NCI-H2227 treated with DMSO at 0.1 percent for 48 hours (cell line): ENCODE measurements at regions not wholly inside any gene's neighbourhood (a gene's known extent, or its start where the extent isn't known, plus 50 kb on each side); places are given as distances from the start of the nearest gene placed in this dataset.
"Not testable (repeated sequence)": the region's sequence is repeated elsewhere in the genome, so short reads cannot be mapped to it uniquely, and the experiment has no call there.

ENCODE experiments used
- DNase-seq: peaks from one replicate; lab custom pipeline; 2025; lab: John Stamatoyannopoulos, UW

DNA sequence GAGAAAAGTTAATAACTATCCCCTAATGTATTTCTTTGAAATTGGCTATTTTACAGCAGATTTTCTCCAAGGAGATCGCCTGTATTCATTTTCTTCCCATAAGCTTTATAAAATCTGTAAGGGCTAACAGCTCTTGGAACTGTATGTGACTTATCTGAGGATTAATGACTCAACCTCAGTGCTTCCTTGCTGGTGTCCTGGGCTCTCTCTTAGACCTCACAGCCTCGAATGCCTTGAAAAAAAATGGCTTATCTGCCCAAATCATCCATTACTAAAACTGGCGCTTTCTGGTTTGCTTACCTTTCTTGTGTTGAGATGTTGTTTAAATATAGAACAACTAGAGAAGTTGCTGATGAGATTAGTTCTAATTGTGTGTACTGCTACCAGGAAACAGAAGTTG lies 713.6 kb downstream of the SLC4A3 start:
- DNase-seq = no peak

DNA sequence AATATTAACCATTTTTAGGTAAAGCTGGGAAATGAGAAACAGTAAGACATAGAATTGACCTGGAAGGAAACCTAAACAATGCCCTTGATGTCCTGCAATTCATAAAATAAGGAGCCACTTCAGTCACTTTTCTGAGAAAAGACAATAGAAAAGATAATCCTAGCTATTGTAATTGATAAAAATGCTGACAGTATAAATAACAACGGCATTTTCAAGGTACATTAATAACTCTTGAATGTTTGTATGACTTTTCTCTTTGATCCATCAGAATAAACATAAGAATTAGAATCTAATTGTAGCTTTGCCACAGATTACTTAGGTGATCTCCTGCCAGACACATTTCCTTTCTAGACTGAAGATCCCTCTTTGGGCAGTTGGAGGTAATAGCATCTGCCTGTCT lies 719.5 kb downstream of the SLC4A3 start:
- no peak for DNase-seq

DNA sequence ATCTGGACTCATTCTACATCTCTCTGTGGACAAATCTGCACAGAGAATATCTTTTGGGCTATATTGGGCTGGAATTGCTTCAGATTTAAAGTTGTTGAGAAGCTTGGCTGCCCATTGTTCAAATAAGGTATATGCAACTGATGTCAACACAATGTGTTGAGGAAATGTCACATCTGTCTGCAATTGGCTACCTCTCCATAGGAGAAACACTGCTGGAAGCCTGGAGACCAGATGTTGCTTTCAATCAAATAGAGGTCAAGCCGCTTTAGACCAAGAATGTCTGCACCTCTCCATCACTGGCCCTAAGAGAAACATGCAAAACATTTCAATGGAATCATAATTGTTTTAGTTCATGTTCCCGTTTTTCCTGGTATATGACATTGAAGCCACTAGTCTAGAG lies 720.2 kb downstream of the SLC4A3 start:
- no peak for DNase-seq

DNA sequence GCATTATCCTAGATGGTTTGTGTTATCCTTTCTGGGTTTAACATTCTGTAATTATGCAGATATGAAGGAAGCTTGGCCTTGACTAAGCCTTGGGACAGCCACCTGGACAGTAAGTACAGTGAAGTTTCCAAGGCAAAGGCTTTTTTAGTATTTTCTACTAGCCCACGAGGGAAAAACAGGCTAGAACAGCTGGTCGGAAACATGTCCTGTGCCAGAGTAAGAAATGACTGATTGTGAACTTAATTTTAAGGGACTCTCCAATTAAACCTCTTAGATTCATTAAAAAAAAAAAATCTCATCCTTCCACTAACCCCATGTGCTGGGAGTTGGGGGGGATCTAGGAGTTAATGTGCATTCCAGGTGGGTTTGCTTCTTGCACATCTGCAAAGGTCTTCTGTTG lies 720.8 kb downstream of the SLC4A3 start:
- DNase-seq = no peak

DNA sequence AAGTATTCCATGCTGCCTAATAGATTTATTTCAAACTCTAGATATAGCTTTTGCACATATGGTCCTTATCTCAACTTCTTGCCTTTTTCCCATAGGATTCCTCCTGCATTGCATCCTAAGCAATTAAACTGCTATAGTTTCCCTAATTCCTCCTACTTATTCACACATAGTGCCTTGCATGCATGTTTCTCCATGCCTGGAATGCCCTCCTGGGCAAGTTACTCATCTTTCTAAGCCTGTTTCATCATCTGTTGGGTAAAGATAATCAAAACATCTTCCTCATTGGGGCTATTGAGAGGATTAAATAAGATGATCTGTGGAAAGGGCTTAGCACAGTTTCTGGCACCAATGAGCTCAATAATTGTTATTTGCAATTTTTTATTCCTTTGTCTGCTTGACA lies 726.5 kb downstream of the SLC4A3 start:
- no peak for DNase-seq

DNA sequence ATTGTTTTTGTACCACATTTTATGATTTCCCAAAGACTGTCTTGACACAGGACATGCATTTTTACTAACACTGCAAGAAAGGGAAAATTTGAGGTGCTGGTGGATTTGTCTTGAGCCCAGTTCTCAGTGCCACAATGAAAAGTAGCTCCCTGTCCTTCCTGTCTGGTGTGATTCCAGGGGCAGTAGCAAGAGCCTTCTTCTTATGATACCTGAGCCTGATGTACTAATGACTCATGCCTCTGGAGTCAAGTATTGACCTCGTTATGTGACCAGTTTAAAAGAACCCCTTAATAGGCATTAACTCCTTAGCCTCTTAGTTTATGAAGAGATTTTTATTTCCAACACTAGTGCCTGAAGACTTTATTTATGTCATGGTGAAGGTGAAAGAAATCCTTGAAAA lies 728.6 kb downstream of the SLC4A3 start:
- no peak for DNase-seq

DNA sequence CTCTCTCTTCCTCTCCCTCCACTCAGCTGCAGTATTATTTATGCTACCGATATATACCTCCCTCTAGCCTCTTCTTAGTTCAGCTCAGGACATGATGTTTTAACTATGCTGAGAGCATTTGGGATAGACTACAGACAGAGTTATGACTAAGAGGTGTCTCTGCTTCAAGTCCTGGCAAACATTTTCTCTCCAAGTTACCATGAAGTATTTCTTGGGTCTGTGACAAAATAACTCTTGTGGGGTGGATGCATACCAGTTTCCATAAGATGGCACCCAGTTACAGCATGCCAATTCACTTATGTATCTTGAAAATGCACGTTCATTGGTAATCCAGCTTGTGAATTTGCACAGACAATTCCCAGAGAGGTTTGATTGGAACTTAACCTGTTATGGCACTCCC lies 737.6 kb downstream of the SLC4A3 start:
- no peak for DNase-seq

DNA sequence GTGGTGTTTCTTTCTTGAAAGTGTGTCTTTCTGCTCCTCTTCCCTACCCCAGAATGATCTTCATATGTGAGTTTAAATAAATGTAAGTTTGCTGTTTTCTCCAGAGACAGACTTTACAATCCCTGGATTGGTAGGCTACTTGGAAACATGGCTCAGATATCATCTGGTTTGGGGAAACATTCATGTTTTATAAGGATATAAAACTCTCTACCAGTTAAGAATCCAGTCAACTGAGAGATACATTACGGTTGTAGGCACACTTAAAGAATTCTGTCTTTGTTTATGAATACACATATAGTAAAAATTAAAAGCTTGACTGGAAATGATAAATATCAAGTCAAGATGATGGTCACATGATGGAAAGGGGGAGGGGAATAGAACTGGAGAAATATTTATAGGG lies 739.3 kb downstream of the SLC4A3 start:
- no peak for DNase-seq

DNA sequence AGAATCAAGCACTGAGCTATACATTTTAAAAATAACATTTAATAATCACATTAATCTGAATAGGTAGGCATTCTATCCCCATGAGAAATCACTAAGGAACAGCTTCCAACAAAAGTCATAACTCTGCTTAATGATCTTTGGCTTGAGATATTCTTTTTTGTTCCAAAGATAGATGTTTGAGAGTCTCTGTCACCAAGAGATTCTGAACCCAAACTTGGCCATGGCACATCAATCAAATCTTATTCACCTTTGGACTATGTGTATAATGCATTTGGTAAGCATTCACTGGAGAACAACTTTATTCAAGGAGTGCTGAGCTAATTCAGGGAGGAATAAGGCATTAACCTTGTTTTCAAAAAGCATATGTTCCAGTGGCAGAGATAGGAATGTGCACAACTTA lies 743.3 kb downstream of the SLC4A3 start:
- no peak for DNase-seq

DNA sequence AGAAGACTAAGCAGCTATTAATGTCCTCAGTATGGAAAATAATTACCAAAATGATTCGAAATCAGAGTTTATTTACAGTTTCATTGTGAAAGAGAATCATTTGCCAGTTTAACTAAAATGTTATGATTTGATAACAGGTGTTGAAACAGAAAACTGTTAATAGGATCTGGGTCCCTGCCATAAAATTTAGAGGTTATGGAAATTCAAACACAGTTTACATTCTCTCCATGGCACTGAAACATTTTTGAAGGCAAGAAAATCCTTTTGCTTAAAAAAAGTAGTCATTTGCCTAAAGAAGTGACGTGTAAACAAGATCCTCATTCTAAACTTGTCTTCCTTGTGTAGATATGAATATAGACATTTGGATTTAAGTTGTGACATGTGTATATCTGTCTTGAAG lies 743.8 kb downstream of the SLC4A3 start:
- DNase-seq = no peak

DNA sequence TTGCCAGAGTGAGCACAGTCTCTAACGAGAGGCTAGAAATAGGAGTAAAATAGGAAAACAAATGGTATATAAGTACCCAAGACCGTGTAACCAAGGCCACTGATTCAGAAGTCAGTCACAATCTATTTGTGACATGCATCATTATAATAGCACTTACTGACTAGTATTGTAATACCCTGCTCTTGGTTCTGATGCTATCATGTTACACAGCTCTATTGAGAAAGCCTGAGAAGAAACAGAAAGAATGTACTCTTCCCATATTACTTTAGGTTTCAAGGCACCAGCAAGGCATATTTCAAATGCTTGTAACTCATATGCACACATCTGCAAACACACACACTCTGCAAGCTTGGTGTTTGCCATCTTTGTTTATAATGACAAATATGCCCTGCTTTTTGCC lies 746.4 kb downstream of the SLC4A3 start:
- DNase-seq = no peak

DNA sequence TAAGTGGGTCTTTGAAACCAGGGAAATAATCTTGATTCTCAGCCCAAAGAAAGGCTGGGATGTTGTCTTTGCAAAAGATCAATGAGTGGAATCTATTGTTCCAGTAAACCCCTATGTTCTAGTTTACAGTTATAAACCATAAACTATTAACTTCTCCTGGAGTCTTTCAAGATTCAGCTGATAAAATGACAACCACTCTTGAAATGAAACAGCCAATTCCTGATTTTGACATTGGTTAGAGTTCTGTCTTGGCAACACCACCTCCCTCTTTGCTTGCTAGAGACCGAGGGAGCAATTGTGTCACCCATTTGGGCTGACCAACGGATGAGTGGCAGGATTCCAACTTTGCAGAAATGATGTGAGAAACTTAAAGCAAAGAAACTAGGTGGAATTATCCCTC lies 746.9 kb downstream of the SLC4A3 start:
- no peak for DNase-seq

DNA sequence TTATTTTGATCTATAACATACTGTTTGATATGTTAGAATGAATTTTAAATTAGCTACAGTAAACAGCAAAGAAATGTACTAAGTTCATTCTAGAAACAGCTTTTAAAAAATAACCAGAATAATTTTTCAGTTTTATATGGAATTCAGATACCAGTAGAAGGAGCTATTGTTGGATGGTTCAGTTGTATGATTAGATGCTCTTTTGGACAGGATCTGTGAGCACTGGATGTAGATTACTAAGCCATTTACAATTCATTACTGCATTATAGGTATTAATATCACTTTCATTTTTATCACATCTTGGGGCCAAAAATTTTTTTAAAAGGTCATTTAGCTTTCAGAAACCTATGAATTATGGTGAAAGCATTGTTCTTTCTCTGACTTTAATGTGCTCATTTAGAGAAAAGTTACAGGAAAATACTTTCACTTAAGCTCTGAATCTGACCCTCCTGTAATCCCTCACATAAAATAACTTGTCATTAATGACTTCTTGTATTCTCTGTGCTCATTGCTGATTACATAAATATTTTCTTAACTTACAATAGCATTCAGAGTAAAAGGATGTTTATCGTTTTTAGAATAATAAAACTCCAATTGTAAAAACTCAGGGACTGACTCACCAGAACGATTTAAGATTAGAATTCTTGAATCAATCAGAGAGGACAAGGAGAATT lies 750.2 kb downstream of the SLC4A3 start:
- DNase-seq = no peak

DNA sequence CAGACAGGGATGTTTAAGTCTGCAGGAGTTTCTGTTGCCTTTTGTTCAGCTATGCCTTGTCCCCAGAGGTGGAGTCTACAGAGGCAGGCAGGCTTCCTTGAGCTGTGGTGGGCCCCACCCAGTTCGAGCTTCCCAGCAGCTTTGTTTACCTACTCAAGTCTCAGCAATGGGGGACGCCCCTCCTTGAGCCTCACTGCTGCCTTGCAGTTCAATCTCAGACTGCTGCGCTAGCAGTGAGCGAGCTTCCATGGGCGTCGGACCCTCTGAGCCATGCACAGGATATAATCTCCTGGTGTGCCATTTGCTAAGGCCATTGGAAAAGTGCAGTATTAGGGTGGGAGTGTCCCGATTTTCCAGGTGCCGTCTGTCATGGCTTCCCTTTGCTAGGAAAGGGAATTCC lies 760.3 kb downstream of the SLC4A3 start:
- not testable (repeated sequence) for DNase-seq

DNA sequence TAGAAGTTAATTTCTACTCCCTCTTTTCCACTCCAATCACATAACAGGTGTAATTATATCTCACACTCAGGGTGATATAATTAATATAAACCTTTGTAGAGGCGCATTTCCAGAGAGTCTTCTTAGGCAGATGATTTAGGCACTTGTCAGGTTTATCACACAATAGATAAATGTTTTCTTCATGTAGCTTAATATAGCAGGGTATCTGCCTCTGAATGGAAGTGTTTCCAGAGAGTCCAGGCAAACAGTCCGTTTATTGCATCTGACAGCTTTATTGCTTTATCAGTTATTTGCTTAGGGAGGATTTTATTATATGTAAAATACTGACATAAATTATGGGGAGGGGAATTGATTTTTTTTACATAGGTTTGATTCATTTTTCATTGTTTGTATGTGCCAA lies 766.3 kb downstream of the SLC4A3 start:
- DNase-seq = no peak

DNA sequence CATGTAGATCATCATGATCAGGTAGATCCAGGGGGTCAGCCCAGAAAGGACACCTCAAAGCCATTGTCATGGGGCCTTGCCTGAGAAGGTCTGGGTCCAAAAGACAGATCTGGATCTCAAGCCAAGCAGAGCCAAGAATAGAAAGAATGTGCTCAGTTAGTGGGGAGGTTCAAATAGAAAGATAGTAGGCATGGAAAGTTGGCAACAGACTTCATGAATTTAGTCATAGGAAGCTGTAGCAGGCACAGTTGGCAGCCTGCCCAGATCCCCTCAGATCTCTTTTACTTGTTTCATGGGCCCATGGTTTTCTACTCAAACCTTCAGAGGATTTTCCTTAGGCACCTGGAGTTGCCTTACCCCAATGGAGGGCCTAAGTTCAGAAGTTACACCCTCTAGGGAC lies 767.0 kb downstream of the SLC4A3 start:
- no peak for DNase-seq

DNA sequence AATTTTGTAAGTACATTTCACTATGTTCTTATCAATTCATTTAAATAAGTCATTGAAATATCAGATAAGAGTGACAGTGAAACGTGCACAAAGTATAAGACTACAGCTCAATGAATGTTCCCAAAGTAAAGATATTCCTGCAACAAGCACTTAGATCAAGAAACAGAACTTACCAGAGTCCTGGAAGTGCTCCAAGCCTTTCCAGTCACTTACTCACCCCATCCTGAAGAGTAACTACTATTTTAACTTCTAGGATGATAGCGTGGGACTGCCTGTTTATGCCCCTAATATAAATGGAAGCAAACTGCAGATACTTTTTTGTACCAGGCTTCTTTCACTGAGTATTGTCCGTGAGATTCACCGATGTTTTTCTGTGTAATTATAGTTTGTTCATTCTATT lies 768.9 kb downstream of the SLC4A3 start:
- no peak for DNase-seq

DNA sequence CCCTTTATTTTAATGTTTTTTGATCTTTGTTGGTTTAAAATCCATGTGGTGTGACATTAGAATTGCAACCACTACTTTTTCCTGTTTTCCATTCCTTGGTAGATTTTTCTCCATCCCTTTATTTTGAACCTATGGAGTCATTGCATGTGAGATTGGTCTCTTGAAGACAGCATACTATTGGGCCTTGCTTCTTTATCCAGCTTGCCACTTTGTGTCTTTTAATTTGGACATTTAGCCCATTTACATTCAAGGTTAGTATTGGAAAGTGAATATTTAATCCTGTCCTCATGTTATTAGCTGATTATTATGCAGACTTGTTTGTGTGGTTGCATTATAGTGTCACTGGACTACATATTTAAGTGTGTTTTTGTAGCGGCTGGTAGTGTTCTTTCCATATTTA lies 782.9 kb downstream of the SLC4A3 start:
- no peak for DNase-seq

DNA sequence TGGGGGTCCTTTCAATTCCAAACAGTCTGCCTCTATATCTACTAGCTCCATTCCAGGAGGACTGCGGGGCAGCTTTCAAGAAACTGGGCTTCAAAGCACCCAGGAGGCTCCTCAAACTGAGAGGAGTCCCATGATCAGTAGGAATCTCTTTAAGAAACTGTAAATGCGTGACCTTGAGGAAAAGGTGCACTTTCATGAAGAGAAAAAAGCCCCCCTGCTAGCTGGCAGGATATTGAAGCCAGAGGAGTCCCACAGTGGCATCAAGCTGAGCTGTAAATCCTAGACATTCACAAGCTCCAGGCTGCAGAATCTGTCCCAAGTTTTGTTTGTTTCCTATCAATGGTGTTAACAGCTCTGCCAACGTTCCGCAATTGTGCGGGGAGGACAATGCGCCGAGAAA lies 790.1 kb downstream of the SLC4A3 start:
- no peak for DNase-seq

DNA sequence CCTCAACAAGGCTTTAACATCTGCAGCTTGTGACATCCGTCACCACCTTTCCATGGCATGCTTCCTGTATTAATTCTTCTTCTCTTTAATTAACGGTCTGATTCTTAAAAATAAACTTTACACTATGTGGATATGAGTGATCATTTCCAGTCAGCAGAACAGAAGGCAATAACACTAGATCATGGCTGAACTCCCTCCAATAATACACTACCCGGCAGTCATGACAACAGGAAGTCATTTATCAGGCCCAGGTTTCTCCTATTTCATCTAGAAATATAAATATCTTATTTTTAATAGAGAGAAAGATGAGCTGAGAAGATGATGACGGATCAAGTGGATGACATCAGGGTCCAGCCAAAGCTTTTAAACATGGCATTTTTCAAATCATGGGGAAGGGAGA lies 792.2 kb downstream of the SLC4A3 start:
- DNase-seq = no peak

DNA sequence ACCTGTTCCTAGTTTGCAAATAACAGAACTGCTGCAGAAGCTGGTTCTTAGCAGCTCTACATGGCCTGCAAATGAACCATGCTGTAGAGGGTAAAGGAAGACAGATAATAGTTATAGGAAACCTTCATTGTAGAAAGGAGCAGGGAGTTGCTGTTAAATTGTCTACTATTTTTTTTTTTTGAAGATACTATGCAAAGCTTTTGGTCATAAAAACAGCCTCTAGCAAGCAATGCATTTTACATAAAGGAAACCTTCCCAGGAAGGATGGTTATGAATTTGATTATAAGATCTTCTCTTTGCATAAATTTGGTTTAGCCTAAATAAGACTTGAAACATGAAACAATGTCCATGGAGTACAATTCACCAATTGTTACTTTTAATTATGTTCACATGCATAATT lies 793.4 kb downstream of the SLC4A3 start:
- DNase-seq = no peak

DNA sequence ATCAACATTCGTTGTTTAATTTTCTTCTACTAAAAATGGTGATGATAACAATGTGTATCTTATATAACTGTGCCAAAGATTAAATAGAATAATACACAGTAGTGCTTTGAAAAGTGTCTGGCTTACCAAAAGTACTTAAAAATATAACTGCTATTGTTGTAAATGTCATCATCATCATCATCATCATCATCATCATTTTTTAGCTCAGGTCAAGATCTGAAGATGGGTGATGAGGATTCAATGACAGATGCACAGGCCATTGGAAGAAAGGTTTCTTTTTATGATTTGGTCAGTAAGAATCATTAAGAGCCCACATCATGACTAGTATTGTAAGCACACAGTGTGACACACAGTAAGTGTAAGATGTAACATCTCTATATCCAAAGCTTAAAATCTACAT lies 795.2 kb downstream of the SLC4A3 start:
- DNase-seq = no peak

DNA sequence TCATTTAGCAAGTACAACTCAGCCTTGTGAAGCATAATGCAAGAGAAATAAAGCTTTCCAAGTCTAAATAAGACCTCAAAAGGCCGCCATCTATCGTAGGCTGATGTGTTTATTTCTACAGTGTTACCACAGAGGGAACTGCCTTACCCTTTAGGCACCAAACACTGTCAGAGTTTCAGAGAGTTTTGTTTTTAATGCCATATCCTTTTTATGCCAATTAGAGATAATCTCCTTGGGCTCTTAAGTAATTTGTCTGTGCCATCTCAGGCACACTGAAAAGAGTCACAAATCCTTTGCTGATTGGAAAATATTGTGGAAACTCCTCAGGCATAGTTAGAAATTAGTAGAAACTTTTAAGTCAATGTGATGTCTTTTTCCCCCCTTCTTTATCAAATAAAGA lies 797.1 kb downstream of the SLC4A3 start:
- DNase-seq = no peak

DNA sequence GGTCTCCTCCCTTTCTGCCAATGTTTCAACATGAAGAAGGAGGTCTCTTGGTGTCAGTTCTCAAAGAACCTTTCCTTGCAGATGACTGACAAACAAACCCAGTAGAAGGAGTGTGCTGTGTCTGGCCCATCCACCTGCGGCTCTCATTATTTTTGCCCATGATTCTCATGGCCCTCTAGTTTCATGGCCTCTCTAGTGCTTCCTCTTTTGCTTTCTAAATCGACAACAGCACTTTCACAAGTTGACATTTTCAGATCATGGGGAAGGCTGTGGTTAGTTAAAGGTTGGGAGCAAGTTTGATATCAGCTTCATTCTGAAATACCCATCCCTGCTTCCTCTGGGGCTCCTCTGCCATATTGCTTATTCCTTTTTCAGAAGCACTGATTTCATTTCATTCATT lies 805.2 kb downstream of the SLC4A3 start:
- DNase-seq = no peak

DNA sequence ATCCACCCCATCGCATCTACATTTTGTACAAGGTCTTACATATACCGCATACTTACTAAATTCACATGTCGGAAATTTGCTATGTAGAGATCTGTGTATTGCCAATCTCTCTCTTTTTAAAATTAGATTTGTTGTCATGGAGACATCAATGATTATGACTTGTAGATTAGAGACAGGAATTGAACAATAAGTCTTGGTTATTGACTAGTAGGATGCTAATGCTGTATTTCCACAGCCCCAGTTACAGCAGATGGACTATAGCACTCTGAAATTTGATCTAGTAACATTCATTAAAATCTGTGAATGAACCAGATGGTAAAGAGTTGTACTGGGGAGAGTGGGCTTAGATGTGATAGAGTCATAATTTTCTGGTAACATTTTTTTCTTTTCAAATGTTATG lies 805.7 kb downstream of the SLC4A3 start:
- DNase-seq = no peak
